ENCODE measurements at regions not wholly inside any gene's neighbourhood (a gene's known extent, or its start where the extent isn't known, plus 50 kb on each side); places are given as distances from the start of the nearest gene placed in this dataset.

GRCh38 chr2:120425014-120425413 is 79.1 kb downstream of the INHBB start:
- WGBS, 2 donors, result 71 to 83% methylated on average over 16 of the region's 16 CpGs
- H3K27me3 ChIP-seq, result peaks cover 0 to 15% of the 10 kb centered on the region in 2 donors
- TF ChIP-seq CTCF (IDR thresholded peaks at IDR 0.05), result no peak
- no peak for TF ChIP-seq POLR2A (IDR thresholded peaks at IDR 0.05)
- TF ChIP-seq EP300 (IDR thresholded peaks at IDR 0.05), result no peak
- H3K36me3 ChIP-seq, result no peaks in the 10 kb centered on the region
- no peak for DNase-seq (ENCODE audit: low spot score in 2 of 2)
- no peaks in the 10 kb centered on the region for H3K4me1 ChIP-seq
- H3K4me3 ChIP-seq, result no peak overlapping the region
- H3K9me3 ChIP-seq, result no peaks in the 10 kb centered on the region
- H3K27ac ChIP-seq, result no peak overlapping the region

- no peak for DNase-seq (ENCODE audit: low spot score in 2 of 2)
- TF ChIP-seq CTCF (IDR thresholded peaks at IDR 0.05) (no peak), POLR2A (IDR thresholded peaks at IDR 0.05) (no peak), EP300 (IDR thresholded peaks at IDR 0.05) (no peak)
- Histone ChIP-seq H3K36me3 (no peaks in the 10 kb centered on the region), H3K27ac (no peak overlapping the region), H3K4me3 (no peak overlapping the region), H3K9me3 (no peaks in the 10 kb centered on the region), H3K27me3 (peaks cover 0 to 6% of the 10 kb centered on the region in 2 donors), H3K4me1 (no peaks in the 10 kb centered on the region)
- 68 to 80% methylated on average over 6 of the region's 6 CpGs for WGBS, 2 donors
Measured at GRCh38 chr2:120428748-120429147, 82.8 kb downstream of the INHBB start.

GRCh38 chr2:120429586-120430500 is 83.9 kb downstream of the INHBB start:
- TF ChIP-seq CTCF (IDR thresholded peaks at IDR 0.05) (no peak), POLR2A (IDR thresholded peaks at IDR 0.05) (no peak), EP300 (IDR thresholded peaks at IDR 0.05) (no peak)
- Histone ChIP-seq H3K36me3 (no peaks in the 10 kb centered on the region), H3K27ac (no peak overlapping the region), H3K4me1 (no peaks in the 10 kb centered on the region), H3K27me3 (peaks cover 0 to 6% of the 10 kb centered on the region in 2 donors), H3K9me3 (no peaks in the 10 kb centered on the region), H3K4me3 (no peak overlapping the region)
- DNase-seq (ENCODE audit: low spot score in 2 of 2), result no peak
- WGBS, 2 donors, result 67 to 72% methylated on average over 8 of the region's 8 CpGs

DNA sequence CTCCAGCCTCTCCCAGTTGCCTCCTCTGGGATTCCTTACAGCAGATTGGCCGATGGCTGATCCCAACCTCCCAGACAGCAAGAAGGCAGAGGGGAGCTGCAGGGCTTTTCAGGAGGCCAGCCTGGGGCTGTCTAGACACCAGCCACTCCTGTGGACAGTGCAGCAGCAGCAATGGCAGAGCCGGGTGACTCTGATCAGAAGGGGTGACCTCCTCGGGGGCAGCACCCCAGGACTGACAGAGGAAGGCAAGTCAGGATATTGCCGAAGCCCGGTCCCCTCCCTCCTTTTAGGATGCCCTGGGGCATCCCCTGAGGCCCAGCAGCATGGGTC is 84.5 kb downstream of the INHBB start:
- 46% methylated on average over 4 of the region's 5 CpGs; no CpG with 5 or more reads in 1 of the 2 donors for WGBS, 2 donors
- no peak for DNase-seq (ENCODE audit: low spot score in 2 of 2)
- TF ChIP-seq POLR2A (IDR thresholded peaks at IDR 0.05) (no peak), CTCF (IDR thresholded peaks at IDR 0.05) (no peak), EP300 (IDR thresholded peaks at IDR 0.05) (no peak)
- H3K9me3 ChIP-seq, result no peaks in the 10 kb centered on the region
- H3K4me1 ChIP-seq, result no peaks in the 10 kb centered on the region
- no peak overlapping the region for H3K27ac ChIP-seq
- no peaks in the 10 kb centered on the region for H3K36me3 ChIP-seq
- peaks cover 0 to 8% of the 10 kb centered on the region in 2 donors for H3K27me3 ChIP-seq
- no peak overlapping the region for H3K4me3 ChIP-seq

GRCh38 chr2:120430957-120431356 is 85.0 kb downstream of the INHBB start:
- no peaks in the 10 kb centered on the region for H3K4me1 ChIP-seq
- no peak for DNase-seq (ENCODE audit: low spot score in 2 of 2)
- no peak overlapping the region for H3K27ac ChIP-seq
- H3K27me3 ChIP-seq, result peaks cover 0 to 13% of the 10 kb centered on the region in 2 donors
- no peak overlapping the region for H3K4me3 ChIP-seq
- 71 to 81% methylated on average over 6 of the region's 6 CpGs for WGBS, 2 donors
- no peaks in the 10 kb centered on the region for H3K36me3 ChIP-seq
- TF ChIP-seq EP300 (IDR thresholded peaks at IDR 0.05) (no peak), CTCF (IDR thresholded peaks at IDR 0.05) (no peak), POLR2A (IDR thresholded peaks at IDR 0.05) (no peak)
- no peaks in the 10 kb centered on the region for H3K9me3 ChIP-seq
